ENCODE measurements at regions not wholly inside any gene's neighbourhood (a gene's known extent, or its start where the extent isn't known, plus 50 kb on each side); places are given as distances from the start of the nearest gene placed in this dataset.

DNA sequence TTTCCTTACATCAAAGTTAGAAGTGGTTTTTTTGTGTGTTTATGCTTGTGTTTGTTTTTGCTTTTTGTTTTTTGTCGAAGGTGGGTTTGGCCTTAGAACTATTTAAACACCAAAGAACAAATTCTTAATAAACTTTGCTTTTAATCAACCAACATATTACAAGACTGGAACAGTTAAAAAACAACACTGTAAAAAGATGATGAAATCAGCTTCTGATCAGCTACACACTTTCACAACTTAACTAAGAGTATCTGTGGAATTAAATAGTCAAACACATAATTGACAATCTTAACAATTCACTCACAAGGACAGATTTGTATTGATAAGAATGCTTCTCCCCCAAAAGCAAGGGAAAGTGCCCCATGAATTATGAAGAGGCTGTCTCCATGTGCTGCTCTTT is 58.8 kb downstream of the MRPL32 start:
- Histone ChIP-seq H3K9me3 (ENCODE audit: control insufficient read depth, low read depth, low read length) (no peaks in the 10 kb centered on the region), H3K14ac (ENCODE audit: insufficient read depth, low read length) (no peak overlapping the region), H2BK15ac (ENCODE audit: low read depth, low read length) (no peak overlapping the region), H4K5ac (ENCODE audit: insufficient read length, low read depth, low read length) (no peak overlapping the region), H3K4me1 (ENCODE audit: insufficient read depth, low read length) (no peaks in the 10 kb centered on the region), H2BK12ac (ENCODE audit: insufficient read length, low read depth, low read length) (no peak overlapping the region), H3K4ac (ENCODE audit: low read depth, low read length) (no peak overlapping the region), H4K91ac (ENCODE audit: insufficient read length, low read depth, low read length) (no peak overlapping the region), H2AFZ (ENCODE audit: low read length) (no peak overlapping the region), H2BK20ac (ENCODE audit: low read depth, low read length, poor library complexity, severe bottlenecking) (no peak overlapping the region), H3K18ac (ENCODE audit: insufficient read length, low read depth, low read length) (no peak overlapping the region), H3K27ac (ENCODE audit: insufficient read length, low read depth, low read length) (no peak overlapping the region), H2BK120ac (ENCODE audit: low read depth, low read length, poor library complexity, severe bottlenecking) (no peak overlapping the region), H4K8ac (replicated peaks; ENCODE audit: insufficient read length, low read depth, low read length) (no peak overlapping the region), H3K27me3 (ENCODE audit: insufficient read depth, low read length) (no peaks in the 10 kb centered on the region), H3K79me1 (ENCODE audit: insufficient read depth, low read depth, low read length, poor library complexity, severe bottlenecking) (no peaks in the 10 kb centered on the region), H3K4me2 (ENCODE audit: insufficient read depth, insufficient read length, low read length) (no peak overlapping the region), H4K20me1 (ENCODE audit: control insufficient read depth, insufficient read depth, insufficient read length) (no peaks in the 10 kb centered on the region), H3K9ac (ENCODE audit: extremely low read depth, insufficient read length, low read length) (no peak overlapping the region), H3K23me2 (ENCODE audit: insufficient read length, low read depth, low read length, poor library complexity, severe bottlenecking) (no peaks in the 10 kb centered on the region), H2AK5ac (ENCODE audit: insufficient read length, low read length) (no peak overlapping the region), H3T11ph (ENCODE audit: low read length) (no peak overlapping the region), H3K56ac (ENCODE audit: insufficient read length, low read depth, low read length) (no peak overlapping the region), H2BK5ac (ENCODE audit: insufficient read length, low read length) (no peak overlapping the region), H3K23ac (ENCODE audit: insufficient read length, low read depth, low read length) (no peak overlapping the region), H3K79me2 (ENCODE audit: insufficient read depth, low read length) (no peaks in the 10 kb centered on the region)
- H3K27me3 Mint-ChIP-seq (ENCODE audit: low read depth) = no peaks in the 10 kb centered on the region
- no peak overlapping the region for H3K27ac Mint-ChIP-seq
- no peaks in the 10 kb centered on the region for H3K36me3 Mint-ChIP-seq (ENCODE audit: insufficient read depth in 1 of 3, low read depth in 3 of 3)
- no peak overlapping the region for H3K4me3 Mint-ChIP-seq
- DNase-seq = no peak
- H3K9me3 Mint-ChIP-seq = no peaks in the 10 kb centered on the region; a peak in 1 of 5 replicates
- no CpG with 5 or more reads among the region's 1 CpG for WGBS (ENCODE audit: extremely low coverage, insufficient read length, low lambda C conversion rate)
- TF ChIP-seq CTCF (conservative IDR thresholded peaks at IDR 0.05) = no peak
- H3K4me1 Mint-ChIP-seq = peaks cover 19 to 24% of the 10 kb centered on the region in 2 experiments

Measured in H9 (cell line).